Medulla oblongata (tissue), 1 donor: ENCODE measurements at regions not wholly inside any gene's neighbourhood (a gene's known extent, or its start where the extent isn't known, plus 50 kb on each side); places are given as distances from the start of the nearest gene placed in this dataset.

Source experiments
- DNase-seq: peaks from one replicate; pipeline ENCODE4 v3.0.0-alpha.2; 2015; ENCODE audit errors: extremely low spot score

- no peak for DNase-seq
These were observed 125.1 kb upstream of the SLC25A36 start for GRCh38 chr3:140816372-140817195.

- no peak for DNase-seq
These were observed 120.1 kb upstream of the SLC25A36 start for GRCh38 chr3:140821493-140821892.

GRCh38 chr3:140822401-140823047 lies 119.1 kb upstream of the SLC25A36 start:
- DNase-seq: peak; percentile 21

- no peak for DNase-seq
These were observed 118.5 kb upstream of the SLC25A36 start for GRCh38 chr3:140823106-140823505.

GRCh38 chr3:140827894-140828293 lies 113.7 kb upstream of the SLC25A36 start:
- no peak for DNase-seq

- no peak for DNase-seq
These were observed 113.1 kb upstream of the SLC25A36 start for GRCh38 chr3:140828585-140828984.

- no peak for DNase-seq
These were observed 111.8 kb upstream of the SLC25A36 start for GRCh38 chr3:140829796-140830195.

- no peak for DNase-seq
These were observed 111.2 kb upstream of the SLC25A36 start for GRCh38 chr3:140830391-140830790.

- peak; percentile 7 for DNase-seq
These were observed 108.8 kb upstream of the SLC25A36 start for GRCh38 chr3:140832883-140833282.

GRCh38 chr3:140834266-140835037 lies 107.2 kb upstream of the SLC25A36 start:
- DNase-seq: no peak

GRCh38 chr3:140842984-140843649 lies 98.5 kb upstream of the SLC25A36 start:
- peak; percentile 13 for DNase-seq

GRCh38 chr3:140843656-140844055 lies 98.0 kb upstream of the SLC25A36 start:
- no peak for DNase-seq

- DNase-seq: no peak
These were observed 97.6 kb upstream of the SLC25A36 start for GRCh38 chr3:140844072-140844471.

GRCh38 chr3:140845882-140846281 lies 95.8 kb upstream of the SLC25A36 start:
- DNase-seq: no peak

- DNase-seq: no peak
These were observed 93.0 kb upstream of the SLC25A36 start for GRCh38 chr3:140848666-140849065.

GRCh38 chr3:140850210-140850955 lies 91.3 kb upstream of the SLC25A36 start:
- no peak for DNase-seq

- DNase-seq: no peak
These were observed 86.7 kb upstream of the SLC25A36 start for GRCh38 chr3:140854961-140855360.

GRCh38 chr3:140856905-140857304 lies 84.7 kb upstream of the SLC25A36 start:
- DNase-seq: no peak

GRCh38 chr3:140857993-140858392 lies 83.6 kb upstream of the SLC25A36 start:
- no peak for DNase-seq

GRCh38 chr3:140859592-140860336 lies 81.9 kb upstream of the SLC25A36 start:
- no peak for DNase-seq
